Right lobe of liver (tissue), 6 donors: ENCODE measurements at regions not wholly inside any gene's neighbourhood (a gene's known extent, or its start where the extent isn't known, plus 50 kb on each side); places are given as distances from the start of the nearest gene placed in this dataset.

Source experiments
- ATAC-seq, 4 donors: fragments of 200-7000 bp; cut with Tn5 transposase; one replicate each; pipeline ENCODE4 v1.9.1; 2020; ENCODE audit warnings: mild to moderate bottlenecking in 4 of 4, moderate library complexity in 4 of 4
- DNase-seq, 3 donors: peaks; one replicate each; pipeline ENCODE4 v3.0.0-alpha.2; 2020
- H3K27ac ChIP-seq, 3 donors: fragments of 200-600 bp; one replicate each; pipeline ENCODE4 v1.8.0; 2022
- H3K27me3 ChIP-seq, 2 donors: fragments of 200-600 bp; one replicate each; pipeline ENCODE4 v1.8.0; 2022
- H3K36me3 ChIP-seq, 4 donors: fragments of 200-600 bp; sonication (generic) in 1 of 4; one replicate each; pipeline versions ENCODE4 v1.5.1 to v1.8.0; 2017 to 2022; ENCODE audit warnings: control low read depth in 1 of 4
- H3K4me1 ChIP-seq, 4 donors: fragments of 200-600 bp; sonication (generic) in 1 of 4; one replicate each; pipeline versions ENCODE4 v1.5.1 to v1.8.0; 2017 to 2022; ENCODE audit warnings: control low read depth in 1 of 4
- H3K4me3 ChIP-seq, 3 donors: fragments of 200-600 bp; one replicate each; pipeline ENCODE4 v1.8.0; 2022
- H3K9me3 ChIP-seq, 4 donors: fragments of 200-600 bp; sonication (generic) in 1 of 4; one replicate each; pipeline versions ENCODE4 v1.5.1 to v1.8.0; 2017 to 2022; ENCODE audit warnings: control low read depth in 1 of 4
- CTCF ChIP-seq, 4 donors: fragments of 200-600 bp in 3 of 4; fragments of 450-650 bp in 1 of 4; IDR thresholded peaks; one replicate each; pipeline versions ENCODE4 v1.5.1 to v1.8.0; 2016 to 2022; ENCODE audit warnings: antibody characterized with exemption in 4 of 4, mild to moderate bottlenecking in 2 of 4
- POLR2A ChIP-seq: fragments of 450-650 bp; IDR thresholded peaks from one replicate; pipeline ENCODE4 v1.6.1; 2017; ENCODE audit warnings: antibody characterized with exemption, mild to moderate bottlenecking
- WGBS: methylation state at CpG from one replicate; pipeline ENCODE4 v1.1.6; 2018; ENCODE audit warnings: low coverage, low lambda C conversion rate; ENCODE audit not compliant: insufficient coverage; ENCODE audit errors: missing lambda C conversion rate; 5-methylcytosine and 5-hydroxymethylcytosine counted together
- intact Hi-C, 2 donors: fragments of 100-400 bp; cut with DNase I; formaldehyde crosslinking; loops; one replicate each; pipeline versions ENCODE4 v1.11.2 to v1.14.1; 2022
- donor health status: DM: no; HTN: yes; CAD: no.
- donor health status: DM: no; HTN: no; CAD: no.
- donor health status: DM: no; HTN: no; CAD: no.
- donor health status: DM: no; HTN: yes; CAD: no.
- donor health status: DM: no; HTN: yes; CAD: no.

- Histone ChIP-seq H3K4me1 (no peaks in the 10 kb centered on the region), H3K4me3 (no peak overlapping the region), H3K36me3 (no peaks in the 10 kb centered on the region), H3K9me3 (no peaks in the 10 kb centered on the region), H3K27ac (no peak overlapping the region), H3K27me3 (no peaks in the 10 kb centered on the region)
- ATAC-seq (no peak), DNase-seq (no peak)
- 67% methylated on average over 2 of the region's 2 CpGs for WGBS
- intact Hi-C loops: no loop called here
- TF ChIP-seq POLR2A: no peak
- no peak for TF ChIP-seq CTCF (IDR thresholded peaks at IDR 0.05)
Observed at GRCh38 chr2:16331772-16332171, 333.9 kb downstream of the CYRIA start.

- 28% methylated on average over 3 of the region's 5 CpGs for WGBS
- no peaks in the 10 kb centered on the region for H3K9me3 ChIP-seq
- H3K27ac ChIP-seq: no peak overlapping the region
- H3K36me3 ChIP-seq: no peaks in the 10 kb centered on the region
- no peaks in the 10 kb centered on the region for H3K4me1 ChIP-seq
- DNase-seq (no peak), ATAC-seq (no peak)
- TF ChIP-seq CTCF (IDR thresholded peaks at IDR 0.05) (no peak), POLR2A (no peak)
- intact Hi-C loops: no loop called here
- no peaks in the 10 kb centered on the region for H3K27me3 ChIP-seq
- H3K4me3 ChIP-seq: no peak overlapping the region
Observed at GRCh38 chr2:16330982-16331381, 334.7 kb downstream of the CYRIA start.

GRCh38 chr2:16330571-16330970 is 335.1 kb downstream of the CYRIA start:
- Histone ChIP-seq H3K9me3 (no peaks in the 10 kb centered on the region), H3K27ac (no peak overlapping the region), H3K4me3 (no peak overlapping the region), H3K4me1 (no peaks in the 10 kb centered on the region), H3K27me3 (no peaks in the 10 kb centered on the region), H3K36me3 (no peaks in the 10 kb centered on the region)
- 63% methylated on average over 9 of the region's 10 CpGs for WGBS
- DNase-seq: no peak
- intact Hi-C loops: no loop called here
- no peak for ATAC-seq
- no peak for TF ChIP-seq POLR2A
- TF ChIP-seq CTCF (IDR thresholded peaks at IDR 0.05): no peak

- intact Hi-C loops: no loop called here
- no peaks in the 10 kb centered on the region for H3K27me3 ChIP-seq
- DNase-seq (no peak), ATAC-seq (no peak)
- H3K4me3 ChIP-seq: no peak overlapping the region
- H3K27ac ChIP-seq: no peak overlapping the region
- WGBS: no CpG with 5 or more reads among the region's 8 CpGs
- H3K4me1 ChIP-seq: no peaks in the 10 kb centered on the region
- TF ChIP-seq POLR2A (no peak), CTCF (IDR thresholded peaks at IDR 0.05) (no peak)
- H3K36me3 ChIP-seq: no peaks in the 10 kb centered on the region
- H3K9me3 ChIP-seq: no peaks in the 10 kb centered on the region
Observed at GRCh38 chr2:16330012-16330411, 335.6 kb downstream of the CYRIA start.

- 94% methylated on average over 7 of the region's 7 CpGs for WGBS
- no peaks in the 10 kb centered on the region for H3K4me1 ChIP-seq
- H3K27ac ChIP-seq: no peak overlapping the region
- TF ChIP-seq POLR2A: no peak
- no peak for TF ChIP-seq CTCF (IDR thresholded peaks at IDR 0.05)
- H3K4me3 ChIP-seq: no peak overlapping the region
- H3K27me3 ChIP-seq: no peaks in the 10 kb centered on the region
- DNase-seq (no peak), ATAC-seq (no peak)
- intact Hi-C loops: no loop called here
- H3K9me3 ChIP-seq: no peaks in the 10 kb centered on the region
- H3K36me3 ChIP-seq: no peaks in the 10 kb centered on the region
Observed at GRCh38 chr2:16329421-16329820, 336.2 kb downstream of the CYRIA start.
